ENCODE measurements at regions not wholly inside any gene's neighbourhood (a gene's known extent, or its start where the extent isn't known, plus 50 kb on each side); places are given as distances from the start of the nearest gene placed in this dataset.

GRCh38 chr17:77540975-77541374 lies 400.2 kb downstream of the SEC14L1 start:
- TF ChIP-seq EZH2 (IDR thresholded peaks at IDR 0.05; ENCODE audit: low read depth) (no peak), CTCF (conservative IDR thresholded peaks at IDR 0.05) (no peak)
